Right cardiac atrium (tissue), 5 donors: ENCODE measurements at regions not wholly inside any gene's neighbourhood (a gene's known extent, or its start where the extent isn't known, plus 50 kb on each side); places are given as distances from the start of the nearest gene placed in this dataset.

ENCODE experiments used
- ATAC-seq, 2 donors: fragments of 200-7000 bp; cut with Tn5 transposase; one replicate each; pipeline versions ENCODE4 v1.8.0 to v1.9.1; 2020; ENCODE audit warnings: moderate library complexity in 2 of 2, mild to moderate bottlenecking in 1 of 2
- DNase-seq, 3 donors: peaks; one replicate each; pipeline ENCODE4 v3.0.0-alpha.2; 2020
- H3K27ac ChIP-seq: one replicate; pipeline ENCODE4 v1.5.1; 2013; ENCODE audit warnings: mild to moderate bottlenecking, low read length, control low read depth, moderate library complexity
- H3K27me3 ChIP-seq: one replicate; pipeline ENCODE4 v1.6.1; 2013; ENCODE audit not compliant: control insufficient read depth, insufficient read depth
- H3K4me1 ChIP-seq: one replicate; pipeline ENCODE4 v1.6.1; 2013; ENCODE audit warnings: low read length; ENCODE audit not compliant: control insufficient read depth, insufficient read depth
- H3K4me3 ChIP-seq: one replicate; pipeline ENCODE4 v1.5.1; 2013; ENCODE audit warnings: low read length, control low read depth
- H3K9me3 ChIP-seq: one replicate; pipeline ENCODE4 v1.6.1; 2013; ENCODE audit warnings: low read length; ENCODE audit not compliant: control insufficient read depth
- WGBS: extraction: QIAGEN DNeasy Blood & Tissue Kit; methylation state at CpG from one replicate; pipeline ENCODE4 v1.1.7; 2013; 5-methylcytosine and 5-hydroxymethylcytosine counted together
- intact Hi-C, 4 donors: fragments of 100-400 bp; cut with DNase I; formaldehyde crosslinking; loops; one replicate each; pipeline versions ENCODE4 v1.11.0 to v1.14.0; 2022 to 2023
- donor health status: healthy with polysubstance abuse.
- donor health status: DM: no; HTN: yes; CAD: no.
- donor health status: DM: no; HTN: no; CAD: no.
- donor health status: DM: no; HTN: yes; CAD: no; lungs with severe emphysema.
- donor health status: DM: yes; HTN: yes; CAD: no.

- no peak for ATAC-seq
- H3K4me3 ChIP-seq, result no peak overlapping the region
- no peaks in the 10 kb centered on the region for H3K9me3 ChIP-seq
- DNase-seq, result no peak
- H3K27me3 ChIP-seq, result no peaks in the 10 kb centered on the region
- intact Hi-C loops, result no loop called here
- no peak overlapping the region for H3K27ac ChIP-seq
- no peaks in the 10 kb centered on the region for H3K4me1 ChIP-seq
- WGBS, result 71% methylated on average over 2 of the region's 2 CpGs
Observed at GRCh38 chr3:64925575-64925974, 237.8 kb upstream of the ADAMTS9 start.

- ATAC-seq (no peak), DNase-seq (no peak)
- Histone ChIP-seq H3K4me3 (no peak overlapping the region), H3K27ac (no peak overlapping the region), H3K9me3 (no peaks in the 10 kb centered on the region), H3K4me1 (no peaks in the 10 kb centered on the region), H3K27me3 (no peaks in the 10 kb centered on the region)
- intact Hi-C loops, result no loop called here
- 90% methylated on average over 2 of the region's 2 CpGs for WGBS
Observed at GRCh38 chr3:64924961-64925360, 237.2 kb upstream of the ADAMTS9 start.

- 71% methylated on average over 2 of the region's 2 CpGs for WGBS
- no peak overlapping the region for H3K27ac ChIP-seq
- H3K27me3 ChIP-seq, result no peaks in the 10 kb centered on the region
- no peak overlapping the region for H3K4me3 ChIP-seq
- H3K4me1 ChIP-seq, result no peaks in the 10 kb centered on the region
- intact Hi-C loops, result no loop called here
- no peak for ATAC-seq
- DNase-seq, result no peak
- no peaks in the 10 kb centered on the region for H3K9me3 ChIP-seq
Observed at GRCh38 chr3:64922213-64922612, 234.4 kb upstream of the ADAMTS9 start.

GRCh38 chr3:64921281-64922065 lies 233.7 kb upstream of the ADAMTS9 start:
- ATAC-seq, result no peak
- H3K4me1 ChIP-seq, result peaks cover 3% of the 10 kb centered on the region
- DNase-seq, result no peak
- intact Hi-C loops, result no loop called here
- H3K4me3 ChIP-seq, result no peak overlapping the region
- WGBS, result 78% methylated on average over 7 of the region's 7 CpGs
- H3K9me3 ChIP-seq, result no peaks in the 10 kb centered on the region
- H3K27ac ChIP-seq, result no peak overlapping the region
- H3K27me3 ChIP-seq, result no peaks in the 10 kb centered on the region

- no peak for DNase-seq
- Histone ChIP-seq H3K27ac (no peak overlapping the region), H3K27me3 (no peaks in the 10 kb centered on the region), H3K4me3 (no peak overlapping the region), H3K4me1 (peaks cover 9% of the 10 kb centered on the region), H3K9me3 (no peaks in the 10 kb centered on the region)
- WGBS, result 97% methylated on average over 1 of the region's 1 CpG
- ATAC-seq, result no peak
- intact Hi-C loops, result no loop called here
Observed at GRCh38 chr3:64919934-64920333, 232.1 kb upstream of the ADAMTS9 start.

GRCh38 chr3:64918989-64919388 lies 231.2 kb upstream of the ADAMTS9 start:
- intact Hi-C loops, result no loop called here
- no peak for ATAC-seq

GRCh38 chr3:64917914-64918453 lies 230.2 kb upstream of the ADAMTS9 start:
- Histone ChIP-seq H3K27ac (no peak overlapping the region), H3K27me3 (no peaks in the 10 kb centered on the region), H3K4me1 (peaks cover 11% of the 10 kb centered on the region), H3K4me3 (no peak overlapping the region), H3K9me3 (no peaks in the 10 kb centered on the region)
- WGBS, result 64% methylated on average over 1 of the region's 1 CpG
- intact Hi-C loops, result no loop called here
- DNase-seq (no peak), ATAC-seq (peak in 1 of 2 donors; percentile 37)

More at GRCh38 chr3:64918989-64919388, 231.2 kb upstream of the ADAMTS9 start:
- Histone ChIP-seq H3K27me3 (no peaks in the 10 kb centered on the region), H3K9me3 (no peaks in the 10 kb centered on the region), H3K27ac (no peak overlapping the region), H3K4me1 (peaks cover 11% of the 10 kb centered on the region), H3K4me3 (no peak overlapping the region)
- DNase-seq, result no peak

GRCh38 chr3:64916937-64917336 lies 229.1 kb upstream of the ADAMTS9 start:
- intact Hi-C loops, result no loop called here
- Histone ChIP-seq H3K9me3 (no peaks in the 10 kb centered on the region), H3K4me3 (no peak overlapping the region), H3K4me1 (peaks cover 11% of the 10 kb centered on the region), H3K27ac (no peak overlapping the region), H3K27me3 (no peaks in the 10 kb centered on the region)
- no peak for DNase-seq
- peak in 1 of 2 donors; percentile 35 for ATAC-seq
- WGBS, result 44% methylated on average over 4 of the region's 4 CpGs

- intact Hi-C loops, result no loop called here
Observed at GRCh38 chr3:64916192-64916798, 228.5 kb upstream of the ADAMTS9 start.

GRCh38 chr3:64915778-64916177 lies 228.0 kb upstream of the ADAMTS9 start:
- WGBS, result 66% methylated on average over 2 of the region's 2 CpGs
- H3K9me3 ChIP-seq, result no peaks in the 10 kb centered on the region
- peak overlapping the region; percentile 56 for H3K27ac ChIP-seq
- ATAC-seq, result peak; percentile 57 to 88
- intact Hi-C loops, result no loop called here
- H3K4me1 ChIP-seq, result peaks cover 11% of the 10 kb centered on the region
- no peak overlapping the region for H3K4me3 ChIP-seq
- H3K27me3 ChIP-seq, result no peaks in the 10 kb centered on the region
- DNase-seq, result no peak

More at GRCh38 chr3:64916192-64916798, 228.5 kb upstream of the ADAMTS9 start:
- Histone ChIP-seq H3K27ac (peak overlapping the region; percentile 56), H3K4me1 (peaks cover 11% of the 10 kb centered on the region), H3K27me3 (no peaks in the 10 kb centered on the region), H3K4me3 (no peak overlapping the region), H3K9me3 (no peaks in the 10 kb centered on the region)
- ATAC-seq, result peak; percentile 10 to 50
- DNase-seq, result no peak
- 91% methylated on average over 8 of the region's 8 CpGs for WGBS

- no peaks in the 10 kb centered on the region for H3K27me3 ChIP-seq
- H3K4me1 ChIP-seq, result peaks cover 17% of the 10 kb centered on the region
- H3K27ac ChIP-seq, result no peak overlapping the region
- ATAC-seq, result no peak
- no peaks in the 10 kb centered on the region for H3K9me3 ChIP-seq
- WGBS, result 94% methylated on average over 4 of the region's 4 CpGs
- no peak overlapping the region for H3K4me3 ChIP-seq
- DNase-seq, result no peak
- intact Hi-C loops, result no loop called here
Observed at GRCh38 chr3:64913515-64913914, 225.7 kb upstream of the ADAMTS9 start.
